Suppressor macrophage (primary cell): ENCODE measurements at regions not wholly inside any gene's neighbourhood (a gene's known extent, or its start where the extent isn't known, plus 50 kb on each side); places are given as distances from the start of the nearest gene placed in this dataset.
"Not testable (repeated sequence)": the region's sequence is repeated elsewhere in the genome, so short reads cannot be mapped to it uniquely, and the experiment has no call there.

Experiments used
- DNase-seq, 4 experiments: peaks; one replicate each; pipeline ENCODE4 v3.0.0-alpha.2; 2020 to 2022

DNA sequence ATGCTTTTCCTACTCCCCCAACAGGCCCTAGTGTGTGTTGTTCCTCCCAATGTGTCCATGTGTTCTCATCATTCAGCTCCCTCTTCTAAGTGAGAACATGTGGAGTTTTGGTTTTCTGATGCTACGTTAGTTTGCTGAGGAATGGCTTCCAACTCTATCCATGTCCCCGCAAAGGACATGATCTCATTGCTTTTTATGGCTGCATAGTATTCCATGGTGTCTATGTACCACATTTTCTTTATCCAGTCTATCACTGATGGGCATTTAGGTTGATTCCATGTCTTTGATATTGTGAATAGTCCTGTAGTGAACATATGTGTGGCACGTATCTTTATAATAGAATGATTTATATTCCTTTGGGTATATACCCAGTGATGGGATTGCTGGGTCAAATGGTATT, 72.5 kb upstream of the CCNY start:
- DNase-seq: not testable (repeated sequence)

DNA sequence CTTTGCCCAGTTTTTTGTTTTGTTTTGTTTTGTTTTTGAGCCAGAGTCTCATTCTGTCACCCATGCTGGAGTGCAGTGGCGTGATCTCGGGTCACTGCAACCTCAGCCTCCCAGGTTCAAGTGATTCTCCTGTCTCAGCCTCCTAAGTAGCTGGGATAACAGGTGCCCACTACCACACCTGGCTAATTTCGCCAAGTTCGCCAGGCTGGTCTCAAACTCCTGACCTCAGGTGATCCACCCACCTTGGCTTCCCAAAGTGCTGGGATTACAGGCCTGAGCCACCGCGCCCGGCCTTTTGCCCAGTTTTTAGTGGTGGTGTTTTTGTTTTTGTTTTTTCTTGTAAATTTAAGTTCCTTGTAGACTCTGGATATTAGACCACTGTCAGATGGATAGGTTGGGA, 71.7 kb upstream of the CCNY start:
- DNase-seq: not testable (repeated sequence)

GRCh38 chr10:35265435-35265834, 70.9 kb upstream of the CCNY start:
- DNase-seq: no peak

GRCh38 chr10:35268323-35268722, 68.0 kb upstream of the CCNY start:
- no peak for DNase-seq

GRCh38 chr10:35268791-35269257, 67.5 kb upstream of the CCNY start:
- no peak for DNase-seq

DNA sequence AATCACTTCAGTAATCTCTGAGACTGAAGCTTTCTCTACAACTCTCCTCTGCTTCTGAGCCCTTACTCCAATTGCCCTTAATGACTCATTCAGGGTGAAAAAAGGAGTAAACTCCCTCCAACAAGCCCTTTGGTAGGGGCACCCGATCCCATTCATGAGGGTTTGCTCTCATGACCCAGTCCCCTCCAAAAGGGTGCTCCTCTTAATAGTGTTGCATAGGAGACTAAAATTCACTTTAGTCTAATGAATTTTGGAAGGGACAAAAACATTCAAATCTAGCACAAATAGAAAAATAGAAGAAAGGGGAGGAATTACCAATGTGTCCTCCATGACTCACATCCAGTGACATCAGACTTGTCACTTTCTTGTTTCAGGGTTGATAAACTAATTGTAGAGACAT, 66.2 kb upstream of the CCNY start:
- peak in 2 of 4 experiments; percentile 19 to 30 for DNase-seq

GRCh38 chr10:35271086-35271858, 65.0 kb upstream of the CCNY start:
- no peak for DNase-seq

DNA sequence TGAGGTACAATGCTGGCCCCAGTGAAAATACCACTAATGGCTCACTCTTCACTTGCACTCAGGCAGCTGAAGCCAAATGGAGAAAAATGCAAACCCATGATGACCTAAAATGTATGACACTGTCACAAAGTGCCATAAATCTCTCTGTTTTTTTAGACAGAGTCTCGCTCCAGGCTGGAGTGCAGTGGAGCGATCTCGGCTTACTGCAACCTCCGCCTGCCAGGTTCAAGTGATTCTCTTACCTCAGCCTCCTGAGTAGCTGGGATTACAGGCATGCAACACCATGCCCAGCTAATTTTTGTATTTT, 64.5 kb upstream of the CCNY start:
- DNase-seq: not testable (repeated sequence)

- DNase-seq: not testable (repeated sequence)
Observed at GRCh38 chr10:35272401-35272800, 63.9 kb upstream of the CCNY start.

- DNase-seq: peak in 1 of 4 experiments; percentile 16
Observed at GRCh38 chr10:35273994-35274393, 62.3 kb upstream of the CCNY start.

GRCh38 chr10:35274498-35275060, 61.7 kb upstream of the CCNY start:
- no peak for DNase-seq

- DNase-seq: no peak
Observed at GRCh38 chr10:35276889-35277288, 59.4 kb upstream of the CCNY start.

DNA sequence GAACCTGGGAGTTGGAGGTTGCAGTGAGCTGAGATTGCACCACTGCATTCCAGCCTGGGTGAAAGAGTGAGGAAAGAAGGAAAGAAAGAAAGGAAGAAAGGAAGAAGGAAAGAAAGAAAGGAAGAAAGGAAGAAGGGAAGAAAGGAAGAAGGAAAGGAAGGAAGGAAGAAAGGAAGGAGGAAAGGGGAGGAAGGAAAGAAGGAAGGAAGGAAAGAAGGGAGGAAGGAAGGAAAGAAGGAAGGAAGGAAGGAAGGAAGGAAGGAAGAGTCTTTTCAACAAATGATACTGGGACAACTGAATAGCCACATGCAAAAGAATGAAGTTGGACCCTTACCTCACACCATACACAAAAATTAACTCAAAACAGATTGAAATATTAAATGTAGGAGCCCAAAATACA, 56.1 kb upstream of the CCNY start:
- DNase-seq: not testable (repeated sequence)
